ENCODE measurements at regions not wholly inside any gene's neighbourhood (a gene's known extent, or its start where the extent isn't known, plus 50 kb on each side); places are given as distances from the start of the nearest gene placed in this dataset.

DNA sequence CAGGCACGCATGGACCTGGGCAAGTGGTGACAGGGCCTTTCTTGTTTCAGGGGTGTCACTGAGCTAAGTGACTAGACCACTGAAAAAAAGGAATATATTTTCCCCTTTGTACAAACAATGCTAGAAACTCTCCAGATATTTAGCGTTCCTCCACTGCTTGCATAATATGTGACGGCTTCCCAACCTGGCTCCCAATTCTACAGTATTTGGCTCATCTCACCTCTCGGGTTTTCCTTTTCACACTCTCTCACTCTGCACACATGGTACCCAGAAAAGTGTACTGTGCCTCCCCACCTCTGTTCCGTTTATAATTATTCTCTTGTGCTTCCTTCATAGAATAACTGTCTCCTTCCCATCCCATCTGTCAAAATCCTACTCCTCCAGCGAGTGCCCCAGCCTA, 140.5 kb upstream of the KLHL25 start:
- no peak for TF ChIP-seq POLR2A (IDR thresholded peaks at IDR 0.05)
- TF ChIP-seq CTCF (IDR thresholded peaks at IDR 0.05): no peak

Measured in uterus (tissue), 2 donors.